ENCODE measurements at regions not wholly inside any gene's neighbourhood (a gene's known extent, or its start where the extent isn't known, plus 50 kb on each side); places are given as distances from the start of the nearest gene placed in this dataset.

DNA sequence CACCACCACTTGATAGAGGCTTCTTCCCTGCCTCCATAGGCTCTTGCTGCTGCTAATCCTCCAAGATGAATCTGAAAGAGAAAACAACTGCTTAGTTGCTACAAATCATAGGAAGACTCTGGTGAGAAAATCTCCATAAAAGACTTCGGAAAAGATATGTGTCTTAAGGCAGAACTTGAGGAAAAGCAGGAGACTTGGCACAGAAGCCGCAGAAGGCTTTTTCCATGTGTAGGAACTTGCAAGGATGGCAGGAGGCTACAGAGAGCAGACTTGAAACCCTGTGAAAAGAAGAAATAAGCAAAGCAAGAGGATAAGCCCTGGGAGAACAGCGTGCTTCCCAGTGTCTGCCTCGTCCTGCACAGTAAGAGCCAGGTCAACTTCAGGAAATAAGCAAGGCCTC lies 128.2 kb upstream of the NDUFV2 start (continued):
- TF ChIP-seq GATA2 (CRISPR knock-in tag; IDR thresholded peaks at IDR 0.05) (no peak), ZKSCAN1 (IDR thresholded peaks at IDR 0.05; ENCODE audit: low read depth, low read length) (no peak), LCOR (CRISPR knock-in tag; IDR thresholded peaks at IDR 0.05) (no peak), ZZZ3 (IDR thresholded peaks at IDR 0.05) (no peak), SLC30A9 (CRISPR knock-in tag; IDR thresholded peaks at IDR 0.05) (no peak), FOSL1 (tag; conservative IDR thresholded peaks at IDR 0.05) (no peak), CHD2 (IDR thresholded peaks at IDR 0.05; ENCODE audit: low read depth, low read length) (no peak), SP1 (CRISPR knock-in tag; IDR thresholded peaks at IDR 0.05) (no peak), CREM (IDR thresholded peaks at IDR 0.05; ENCODE audit: low read depth) (no peak), TBP (optimal IDR thresholded peaks at IDR 0.05; ENCODE audit: low read depth, low read length) (no peak), MTF1 (CRISPR knock-in tag; IDR thresholded peaks at IDR 0.05; ENCODE audit: borderline replicate concordance) (no peak), SNRNP70 (optimal IDR thresholded peaks at IDR 0.05; ENCODE audit: low read depth, low read length) (no peak), CBFA2T2 (conservative IDR thresholded peaks at IDR 0.05) (no peak), TEAD4 (IDR thresholded peaks at IDR 0.05; ENCODE audit: low read length) (no peak), TEAD4 (CRISPR knock-in tag; IDR thresholded peaks at IDR 0.05; ENCODE audit: borderline replicate concordance) (no peak), SRSF9 (IDR thresholded peaks at IDR 0.05; ENCODE audit: borderline replicate concordance, low read depth, low read length) (no peak)
- TF ChIP-seq, protein P1, sequence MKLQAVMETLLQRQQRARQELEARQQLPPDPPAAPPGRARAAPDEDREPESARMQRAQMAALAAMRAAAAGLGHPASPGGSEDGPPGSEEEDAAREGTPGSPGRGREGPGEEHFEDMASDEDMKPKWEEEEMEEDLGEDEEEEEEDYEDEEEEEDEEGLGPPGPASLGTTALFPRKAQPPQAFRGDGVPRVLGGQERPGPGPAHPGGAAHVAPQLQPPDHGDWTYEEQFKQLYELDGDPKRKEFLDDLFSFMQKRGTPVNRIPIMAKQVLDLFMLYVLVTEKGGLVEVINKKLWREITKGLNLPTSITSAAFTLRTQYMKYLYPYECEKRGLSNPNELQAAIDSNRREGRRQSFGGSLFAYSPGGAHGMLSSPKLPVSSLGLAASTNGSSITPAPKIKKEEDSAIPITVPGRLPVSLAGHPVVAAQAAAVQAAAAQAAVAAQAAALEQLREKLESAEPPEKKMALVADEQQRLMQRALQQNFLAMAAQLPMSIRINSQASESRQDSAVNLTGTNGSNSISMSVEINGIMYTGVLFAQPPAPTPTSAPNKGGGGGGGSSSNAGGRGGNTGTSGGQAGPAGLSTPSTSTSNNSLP (IDR thresholded peaks at IDR 0.05; ENCODE audit: borderline replicate concordance, low read depth, low read length): no peak

All from K562 (cell line).